Neural cell (in vitro differentiated cells): ENCODE measurements at regions not wholly inside any gene's neighbourhood (a gene's known extent, or its start where the extent isn't known, plus 50 kb on each side); places are given as distances from the start of the nearest gene placed in this dataset.

Experiments
- H2AFZ ChIP-seq: fragments of 200-600, 300-800 bp; sonication (generic), shearing (Covaris generic); 2 replicates; pipeline ENCODE4 v1.6.0; 2014; ENCODE audit warnings: low read depth, mild to moderate bottlenecking, antibody characterized with exemption, low read length, moderate library complexity
- H3F3A ChIP-seq: fragments of 200-600 bp; shearing (Covaris generic); 2 replicates; pipeline ENCODE4 v1.6.1; 2016; ENCODE audit warnings: mild to moderate bottlenecking, moderate library complexity, mixed read lengths, antibody characterized with exemption, low read length; ENCODE audit not compliant: insufficient read depth, poor library complexity, severe bottlenecking
- H3K27ac ChIP-seq: fragments of 200-600, 300-800 bp; sonication (generic), shearing (Covaris generic); 2 replicates; pipeline ENCODE4 v1.5.1; 2014; ENCODE audit warnings: mild to moderate bottlenecking, low read length, moderate library complexity
- H3K27me3 ChIP-seq: fragments of 300-800, 200-600 bp; sonication (generic), shearing (Covaris generic); 2 replicates; pipeline ENCODE4 v1.6.0; 2014; ENCODE audit warnings: mild to moderate bottlenecking, low read depth, low read length, moderate library complexity; ENCODE audit not compliant: insufficient read depth
- H3K36me3 ChIP-seq: fragments of 300-800, 200-600 bp; sonication (generic), shearing (Covaris generic); 2 replicates; pipeline ENCODE4 v1.5.1; 2014; ENCODE audit warnings: mild to moderate bottlenecking, antibody characterized with exemption, low read length, moderate library complexity; ENCODE audit not compliant: insufficient read depth
- H3K4me2 ChIP-seq: fragments of 300-800, 200-600 bp; sonication (generic), shearing (Covaris generic); 2 replicates; pipeline ENCODE4 v1.6.0; 2014; ENCODE audit warnings: mild to moderate bottlenecking, low read length
- H3K4me3 ChIP-seq: fragments of 300-800, 200-600 bp; sonication (generic), shearing (Covaris generic); 2 replicates; pipeline ENCODE4 v1.5.1; 2014; ENCODE audit warnings: mild to moderate bottlenecking, low read length, moderate library complexity
- H3K79me2 ChIP-seq: fragments of 200-600 bp; shearing (Covaris generic); replicated peaks from 2 replicates; pipeline ENCODE4 v1.6.0; 2014; ENCODE audit warnings: mild to moderate bottlenecking, low read length, moderate library complexity; ENCODE audit not compliant: insufficient read depth
- H3K9ac ChIP-seq: fragments of 300-800, 200-600 bp; sonication (generic), shearing (Covaris generic); 2 replicates; pipeline ENCODE4 v1.6.1; 2016; ENCODE audit warnings: mild to moderate bottlenecking, low read length, mixed read lengths
- H3K9me2 ChIP-seq: fragments of 200-600 bp; shearing (Covaris generic); 2 replicates; pipeline ENCODE4 v1.6.1; 2016; ENCODE audit warnings: mild to moderate bottlenecking, low read length, mixed read lengths; ENCODE audit not compliant: insufficient read depth
- H3K9me3 ChIP-seq: fragments of 200-600, 300-800 bp; sonication (generic), shearing (Covaris generic); 2 replicates; pipeline ENCODE4 v1.6.1; 2016; ENCODE audit warnings: mild to moderate bottlenecking, mixed run types, low read length, moderate library complexity, mixed read lengths
- H4K20me1 ChIP-seq: fragments of 200-600 bp; shearing (Covaris generic); 2 replicates; pipeline ENCODE4 v1.6.1; 2016; ENCODE audit warnings: mild to moderate bottlenecking, mixed run types; ENCODE audit not compliant: insufficient read depth
- EP300 ChIP-seq: fragments of 450-650 bp; conservative IDR thresholded peaks from 2 replicates; pipeline ENCODE4 v1.6.1; 2014; ENCODE audit warnings: antibody characterized with exemption, mild to moderate bottlenecking, moderate library complexity; ENCODE audit not compliant: poor library complexity, severe bottlenecking
- EZH2 ChIP-seq: fragments of 200-600, 300-800 bp; shearing (Covaris generic), sonication (generic); IDR thresholded peaks from 2 replicates; pipeline ENCODE4 v1.6.1; 2014; ENCODE audit warnings: antibody characterized with exemption, low read length, borderline replicate concordance, mild to moderate bottlenecking; ENCODE audit not compliant: insufficient read depth, poor library complexity, severe bottlenecking
- MXI1 ChIP-seq: fragments of 450-650 bp; conservative IDR thresholded peaks from 2 replicates; pipeline ENCODE4 v1.6.1; 2014; ENCODE audit warnings: antibody characterized with exemption, mild to moderate bottlenecking; ENCODE audit not compliant: poor library complexity, severe bottlenecking
- POLR2AphosphoS5 ChIP-seq: IDR thresholded peaks from 2 replicates; pipeline ENCODE4 v1.6.1; 2012
- RAD21 ChIP-seq: fragments of 450-650 bp; conservative IDR thresholded peaks from 2 replicates; pipeline ENCODE4 v1.6.1; 2014; ENCODE audit warnings: antibody characterized with exemption, mild to moderate bottlenecking, moderate library complexity
- SMC3 ChIP-seq: fragments of 450-650 bp; conservative IDR thresholded peaks from 2 replicates; pipeline ENCODE4 v1.6.1; 2014; ENCODE audit warnings: antibody characterized with exemption, mild to moderate bottlenecking, moderate library complexity; ENCODE audit not compliant: poor library complexity
- TAF1 ChIP-seq: IDR thresholded peaks from 2 replicates; pipeline ENCODE4 v1.6.1; 2012; ENCODE audit warnings: low read depth
- TF ChIP-seq, protein P1 (sequence below): fragments of 450-650 bp; IDR thresholded peaks from 2 replicates; pipeline ENCODE4 v1.5.1; 2014; ENCODE audit warnings: antibody characterized with exemption, mild to moderate bottlenecking, moderate library complexity; ENCODE audit not compliant: poor library complexity, severe bottlenecking
- TF ChIP-seq, protein P2 (sequence below): IDR thresholded peaks from 2 replicates; pipeline ENCODE4 v1.6.1; 2012; ENCODE audit warnings: borderline replicate concordance

DNA sequence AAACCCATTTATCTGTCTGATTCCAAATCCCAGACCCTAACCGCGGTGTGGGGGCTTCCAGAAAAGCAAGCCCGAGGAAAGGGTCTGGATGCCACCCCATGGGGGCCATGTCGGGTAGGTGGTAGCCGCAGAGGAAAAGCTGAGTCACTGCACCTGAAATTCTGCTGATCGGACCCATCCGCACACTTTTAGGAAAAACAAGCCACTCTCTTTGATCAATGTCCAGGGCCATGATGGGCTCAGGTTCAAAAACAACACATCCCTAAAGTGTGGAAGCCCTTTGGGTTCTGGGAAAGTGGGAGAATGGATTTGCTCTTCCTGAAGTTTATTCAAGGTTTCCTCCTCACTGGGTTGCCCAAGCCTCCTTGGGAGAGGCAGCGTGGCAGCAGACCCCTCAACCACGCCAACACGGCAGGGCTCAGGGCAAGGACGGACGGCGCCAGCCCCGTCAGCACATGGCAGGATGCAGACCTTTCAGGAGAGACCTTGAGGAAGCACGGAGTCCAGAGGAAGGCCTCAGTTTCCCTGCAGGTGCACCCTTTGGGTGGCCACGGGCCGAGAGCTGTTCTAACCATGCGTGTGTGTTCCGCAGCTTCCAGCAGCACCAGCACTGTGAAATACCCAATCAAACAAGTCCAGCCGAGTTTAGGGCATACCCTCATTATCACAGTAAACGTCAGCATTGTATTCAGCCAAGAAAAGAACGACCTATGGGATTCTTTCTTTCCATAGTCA, 367.0 kb downstream of the FOXL1 start:
- H3K79me2 ChIP-seq, result no peaks in the 10 kb centered on the region
- no peaks in the 10 kb centered on the region for H3K9me2 ChIP-seq
- H3K4me2 ChIP-seq, result no peak overlapping the region
- no peaks in the 10 kb centered on the region for H3K36me3 ChIP-seq
- TF ChIP-seq RAD21 (no peak), POLR2AphosphoS5 (no peak), SMC3 (no peak), EZH2 (no peak), TAF1 (no peak), EP300 (no peak), MXI1 (no peak)
- TF ChIP-seq, protein P1, sequence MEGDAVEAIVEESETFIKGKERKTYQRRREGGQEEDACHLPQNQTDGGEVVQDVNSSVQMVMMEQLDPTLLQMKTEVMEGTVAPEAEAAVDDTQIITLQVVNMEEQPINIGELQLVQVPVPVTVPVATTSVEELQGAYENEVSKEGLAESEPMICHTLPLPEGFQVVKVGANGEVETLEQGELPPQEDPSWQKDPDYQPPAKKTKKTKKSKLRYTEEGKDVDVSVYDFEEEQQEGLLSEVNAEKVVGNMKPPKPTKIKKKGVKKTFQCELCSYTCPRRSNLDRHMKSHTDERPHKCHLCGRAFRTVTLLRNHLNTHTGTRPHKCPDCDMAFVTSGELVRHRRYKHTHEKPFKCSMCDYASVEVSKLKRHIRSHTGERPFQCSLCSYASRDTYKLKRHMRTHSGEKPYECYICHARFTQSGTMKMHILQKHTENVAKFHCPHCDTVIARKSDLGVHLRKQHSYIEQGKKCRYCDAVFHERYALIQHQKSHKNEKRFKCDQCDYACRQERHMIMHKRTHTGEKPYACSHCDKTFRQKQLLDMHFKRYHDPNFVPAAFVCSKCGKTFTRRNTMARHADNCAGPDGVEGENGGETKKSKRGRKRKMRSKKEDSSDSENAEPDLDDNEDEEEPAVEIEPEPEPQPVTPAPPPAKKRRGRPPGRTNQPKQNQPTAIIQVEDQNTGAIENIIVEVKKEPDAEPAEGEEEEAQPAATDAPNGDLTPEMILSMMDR, result no peak
- TF ChIP-seq, protein P2, sequence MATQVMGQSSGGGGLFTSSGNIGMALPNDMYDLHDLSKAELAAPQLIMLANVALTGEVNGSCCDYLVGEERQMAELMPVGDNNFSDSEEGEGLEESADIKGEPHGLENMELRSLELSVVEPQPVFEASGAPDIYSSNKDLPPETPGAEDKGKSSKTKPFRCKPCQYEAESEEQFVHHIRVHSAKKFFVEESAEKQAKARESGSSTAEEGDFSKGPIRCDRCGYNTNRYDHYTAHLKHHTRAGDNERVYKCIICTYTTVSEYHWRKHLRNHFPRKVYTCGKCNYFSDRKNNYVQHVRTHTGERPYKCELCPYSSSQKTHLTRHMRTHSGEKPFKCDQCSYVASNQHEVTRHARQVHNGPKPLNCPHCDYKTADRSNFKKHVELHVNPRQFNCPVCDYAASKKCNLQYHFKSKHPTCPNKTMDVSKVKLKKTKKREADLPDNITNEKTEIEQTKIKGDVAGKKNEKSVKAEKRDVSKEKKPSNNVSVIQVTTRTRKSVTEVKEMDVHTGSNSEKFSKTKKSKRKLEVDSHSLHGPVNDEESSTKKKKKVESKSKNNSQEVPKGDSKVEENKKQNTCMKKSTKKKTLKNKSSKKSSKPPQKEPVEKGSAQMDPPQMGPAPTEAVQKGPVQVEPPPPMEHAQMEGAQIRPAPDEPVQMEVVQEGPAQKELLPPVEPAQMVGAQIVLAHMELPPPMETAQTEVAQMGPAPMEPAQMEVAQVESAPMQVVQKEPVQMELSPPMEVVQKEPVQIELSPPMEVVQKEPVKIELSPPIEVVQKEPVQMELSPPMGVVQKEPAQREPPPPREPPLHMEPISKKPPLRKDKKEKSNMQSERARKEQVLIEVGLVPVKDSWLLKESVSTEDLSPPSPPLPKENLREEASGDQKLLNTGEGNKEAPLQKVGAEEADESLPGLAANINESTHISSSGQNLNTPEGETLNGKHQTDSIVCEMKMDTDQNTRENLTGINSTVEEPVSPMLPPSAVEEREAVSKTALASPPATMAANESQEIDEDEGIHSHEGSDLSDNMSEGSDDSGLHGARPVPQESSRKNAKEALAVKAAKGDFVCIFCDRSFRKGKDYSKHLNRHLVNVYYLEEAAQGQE, result no peak
- no peaks in the 10 kb centered on the region for H3K27me3 ChIP-seq
- no peaks in the 10 kb centered on the region for H4K20me1 ChIP-seq
- no peak overlapping the region for H3K4me3 ChIP-seq
- H3F3A ChIP-seq, result no peaks in the 10 kb centered on the region
- no peak overlapping the region for H3K9ac ChIP-seq
- H2AFZ ChIP-seq, result no peak overlapping the region
- H3K27ac ChIP-seq, result no peak overlapping the region
- H3K9me3 ChIP-seq, result peaks cover under 1% of the 10 kb centered on the region

DNA sequence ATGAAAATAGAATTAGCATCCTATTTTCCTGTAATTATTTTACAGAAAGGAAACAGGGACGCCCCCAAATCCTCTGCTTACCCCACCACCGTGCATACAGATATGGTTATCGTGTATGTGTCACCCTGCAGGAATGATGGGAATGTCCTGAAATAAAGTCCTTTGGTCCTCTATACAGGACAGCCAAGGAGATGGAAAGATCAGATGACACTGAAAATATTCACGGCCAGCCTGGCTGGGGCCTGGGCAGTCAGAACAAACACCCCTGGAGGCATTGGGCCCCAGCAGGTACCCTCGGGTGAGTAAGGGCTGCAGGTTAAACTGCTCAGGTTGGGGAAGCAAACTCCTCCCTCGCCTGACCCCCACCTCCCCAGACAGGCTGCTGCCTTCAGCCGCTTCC, 368.0 kb downstream of the FOXL1 start:
- no peak overlapping the region for H2AFZ ChIP-seq
- H3K36me3 ChIP-seq, result no peaks in the 10 kb centered on the region
- no peaks in the 10 kb centered on the region for H3K27me3 ChIP-seq
- no peak overlapping the region for H3K9ac ChIP-seq
- no peak overlapping the region for H3K4me2 ChIP-seq
- no peak overlapping the region for H3K4me3 ChIP-seq
- no peak for TF ChIP-seq SMC3
- H3K79me2 ChIP-seq, result no peaks in the 10 kb centered on the region
- H3K27ac ChIP-seq, result no peak overlapping the region
- H3K9me3 ChIP-seq, result no peaks in the 10 kb centered on the region
- H4K20me1 ChIP-seq, result no peaks in the 10 kb centered on the region
- H3F3A ChIP-seq, result no peaks in the 10 kb centered on the region
- no peaks in the 10 kb centered on the region for H3K9me2 ChIP-seq
